Keratinocyte (primary cell): ENCODE measurements at regions not wholly inside any gene's neighbourhood (a gene's known extent, or its start where the extent isn't known, plus 50 kb on each side); places are given as distances from the start of the nearest gene placed in this dataset.

Experiments used
- DNase-seq: peaks from one replicate; pipeline ENCODE4 v3.0.0-alpha.2; 2011; ENCODE audit warnings: low read depth, missing footprints, low spot score
- FAIRE-seq: peaks from 2 replicates; lab custom pipeline; 2011; peaks lifted over from hg19 to GRCh38; lab: Jason Lieb, UNC
- H2AFZ ChIP-seq: 2 replicates; pipeline ENCODE4 v1.6.0; 2012; ENCODE audit warnings: low read length, control low read depth, inconsistent platforms; ENCODE audit not compliant: control insufficient read depth
- H3K27ac ChIP-seq: 2 replicates; pipeline ENCODE4 v1.5.1; 2011; ENCODE audit warnings: low read length; ENCODE audit not compliant: control insufficient read depth, insufficient read depth
- H3K27me3 ChIP-seq: 3 replicates; pipeline ENCODE4 v1.6.0; 2011; ENCODE audit warnings: low read length; ENCODE audit not compliant: control insufficient read depth, insufficient read depth; ENCODE audit errors: extremely low read depth
- H3K36me3 ChIP-seq, 2 experiments: 2 replicates in 1 of 2; 3 replicates in 1 of 2; pipeline ENCODE4 v1.5.1; 2011; ENCODE audit warnings: low read length in 2 of 2, mild to moderate bottlenecking in 1 of 2; ENCODE audit not compliant: control insufficient read depth in 2 of 2, insufficient read depth in 2 of 2; ENCODE audit errors: extremely low read depth in 1 of 2
- H3K4me1 ChIP-seq: 3 replicates; pipeline ENCODE4 v1.5.1; 2011; ENCODE audit warnings: low read length; ENCODE audit not compliant: control insufficient read depth, insufficient read depth; ENCODE audit errors: extremely low read depth
- H3K4me2 ChIP-seq: 3 replicates; pipeline ENCODE4 v1.6.0; 2011; ENCODE audit warnings: low read depth, low read length; ENCODE audit not compliant: control insufficient read depth, insufficient read depth; ENCODE audit errors: extremely low read depth
- H3K4me3 ChIP-seq, 3 experiments: fragments of 200-600 bp in 1 of 3; sonication (generic) in 1 of 3; 2 replicates in 2 of 3; 3 replicates in 1 of 3; pipeline ENCODE4 v1.5.1; 2011 to 2016; ENCODE audit warnings: low read length in 3 of 3, mild to moderate bottlenecking in 3 of 3, control low read depth in 2 of 3, inconsistent platforms in 1 of 3, low read depth in 1 of 3, mixed read lengths in 1 of 3, mixed run types in 1 of 3, moderate library complexity in 1 of 3; ENCODE audit not compliant: control insufficient read depth in 2 of 3, insufficient read depth in 2 of 3; ENCODE audit errors: extremely low read depth in 1 of 3
- H3K79me2 ChIP-seq: 2 replicates; pipeline ENCODE4 v1.6.0; 2012; ENCODE audit warnings: low read length; ENCODE audit not compliant: control insufficient read depth, insufficient read depth
- H3K9ac ChIP-seq: 3 replicates; pipeline ENCODE4 v1.6.0; 2011; ENCODE audit warnings: low read length; ENCODE audit not compliant: control insufficient read depth, insufficient read depth; ENCODE audit errors: extremely low read depth
- H3K9me1 ChIP-seq: 3 replicates; pipeline ENCODE4 v1.6.0; 2011; ENCODE audit warnings: low read length; ENCODE audit not compliant: control insufficient read depth, insufficient read depth; ENCODE audit errors: extremely low read depth
- H3K9me3 ChIP-seq: 2 replicates; pipeline ENCODE4 v1.5.1; 2012; ENCODE audit warnings: low read depth, low read length; ENCODE audit not compliant: control insufficient read depth
- H4K20me1 ChIP-seq: 3 replicates; pipeline ENCODE4 v1.6.0; 2011; ENCODE audit warnings: low read length; ENCODE audit not compliant: control insufficient read depth, insufficient read depth; ENCODE audit errors: extremely low read depth
- CTCF ChIP-seq, 3 experiments: IDR thresholded peaks in 1 of 3; conservative IDR thresholded peaks in 1 of 3; optimal IDR thresholded peaks in 1 of 3; 2 replicates in 2 of 3; 3 replicates in 1 of 3; pipeline versions ENCODE3 to v1.5.1; 2011; ENCODE audit warnings: low read length in 3 of 3, mild to moderate bottlenecking in 3 of 3, moderate library complexity in 2 of 3, control low read depth in 1 of 3, inconsistent platforms in 1 of 3; ENCODE audit not compliant: insufficient read depth in 2 of 3; ENCODE audit errors: extremely low read depth in 1 of 3
- EZH2 ChIP-seq: IDR thresholded peaks from one replicate; pipeline ENCODE4 v1.6.1; 2012; ENCODE audit warnings: inconsistent platforms, mild to moderate bottlenecking, low read length, moderate library complexity
- dilution Hi-C: fragments of 300-500 bp; cut with MboI; formaldehyde crosslinking; loops from one replicate; pipeline ENCODE4 v1.7.0; 2020; ENCODE audit warnings: low sequenced_read_pairs; ENCODE audit not compliant: extremely low pct_ligation_motif_present

GRCh38 chr5:125661584-125661983 lies 761.6 kb upstream of the GRAMD2B start:
- Histone ChIP-seq H3K9ac (no peak overlapping the region), H3K4me2 (no peak overlapping the region), H3K27me3 (no peaks in the 10 kb centered on the region), H3K4me1 (no peaks in the 10 kb centered on the region), H3K27ac (no peak overlapping the region), H3K36me3 (no peaks in the 10 kb centered on the region), H4K20me1 (no peaks in the 10 kb centered on the region), H3K79me2 (no peaks in the 10 kb centered on the region), H2AFZ (no peak overlapping the region), H3K9me3 (no peaks in the 10 kb centered on the region), H3K9me1 (no peaks in the 10 kb centered on the region), H3K4me3 (no peak overlapping the region)
- DNase-seq (no peak), FAIRE-seq (no peak)
- no peak for TF ChIP-seq EZH2
- TF ChIP-seq CTCF (optimal IDR thresholded peaks at IDR 0.05 in 1 of 3, IDR thresholded peaks at IDR 0.05 in 1 of 3, conservative IDR thresholded peaks at IDR 0.05 in 1 of 3; ENCODE audit: extremely low read depth in 1 of 3, insufficient read depth in 2 of 3, low read length in 3 of 3), result no peak
- dilution Hi-C loops, result no loop called here

GRCh38 chr5:125668884-125669283 lies 754.3 kb upstream of the GRAMD2B start:
- FAIRE-seq, result peak; percentile 94
- no peaks in the 10 kb centered on the region for H3K27me3 ChIP-seq
- H3K9me3 ChIP-seq, result no peaks in the 10 kb centered on the region
- no peaks in the 10 kb centered on the region for H4K20me1 ChIP-seq
- TF ChIP-seq EZH2, result no peak
- no peak for TF ChIP-seq CTCF (optimal IDR thresholded peaks at IDR 0.05 in 1 of 3, IDR thresholded peaks at IDR 0.05 in 1 of 3, conservative IDR thresholded peaks at IDR 0.05 in 1 of 3; ENCODE audit: extremely low read depth in 1 of 3, insufficient read depth in 2 of 3, low read length in 3 of 3)
- H3K4me3 ChIP-seq, result no peak overlapping the region
- H3K4me1 ChIP-seq, result peaks cover 14% of the 10 kb centered on the region
- dilution Hi-C loops, result no loop called here
- H3K79me2 ChIP-seq, result no peaks in the 10 kb centered on the region
- no peak overlapping the region for H3K9ac ChIP-seq
- peak; percentile 54 for DNase-seq
- peak overlapping the region; percentile 95 for H2AFZ ChIP-seq
- H3K36me3 ChIP-seq, result no peaks in the 10 kb centered on the region
- peak overlapping the region; percentile 35 for H3K4me2 ChIP-seq
- peak overlapping the region; percentile 68 for H3K27ac ChIP-seq
- no peaks in the 10 kb centered on the region for H3K9me1 ChIP-seq
